ENCODE measurements at regions not wholly inside any gene's neighbourhood (a gene's known extent, or its start where the extent isn't known, plus 50 kb on each side); places are given as distances from the start of the nearest gene placed in this dataset.

- POLR2A ChIA-PET, result no interaction called here
- Histone ChIP-seq H3K4me3 (no peak overlapping the region), H3K79me2 (ENCODE audit: control insufficient read depth, insufficient read depth, low read length) (no peaks in the 10 kb centered on the region), H3K4me2 (ENCODE audit: control insufficient read depth, insufficient read depth) (no peak overlapping the region), H3K9me3 (replicated peaks; ENCODE audit: control insufficient read depth, insufficient read depth, low read length) (no peaks in the 10 kb centered on the region; the same call in 2 of the 3 replicates), H3K27me3 (replicated peaks in 1 of 2; ENCODE audit: control insufficient read depth in 2 of 2, insufficient read depth in 2 of 2, low read length in 1 of 2) (no peaks in the 10 kb centered on the region), H3K36me3 (ENCODE audit: control insufficient read depth in 2 of 2, insufficient read depth in 2 of 2, low read length in 1 of 2) (no peaks in the 10 kb centered on the region), H3K27ac (ENCODE audit: control insufficient read depth, insufficient read depth) (no peak overlapping the region), H3K4me1 (ENCODE audit: control insufficient read depth, insufficient read depth, low read length) (no peaks in the 10 kb centered on the region), H2AFZ (ENCODE audit: control insufficient read depth, low read depth, low read length) (no peak overlapping the region), H3K9ac (ENCODE audit: control insufficient read depth, insufficient read depth, low read length) (no peak overlapping the region), H4K20me1 (ENCODE audit: control insufficient read depth, insufficient read depth) (no peaks in the 10 kb centered on the region)
- SMC1A ChIA-PET (ENCODE audit: uncharacterized antibody, unreplicated experiment), result no interaction called here
- no peak for TF ChIP-seq ZNF622 (IDR thresholded peaks at IDR 0.05)
- no peak for TF ChIP-seq CBFB (IDR thresholded peaks at IDR 0.05; ENCODE audit: low read depth)
- TF ChIP-seq RELB (IDR thresholded peaks at IDR 0.05; ENCODE audit: low read depth), result no peak
- TF ChIP-seq MTA2 (IDR thresholded peaks at IDR 0.05; ENCODE audit: low read depth), result no peak
- TF ChIP-seq KDM1A (IDR thresholded peaks at IDR 0.05; ENCODE audit: borderline replicate concordance), result no peak
- no peak for TF ChIP-seq PAX8 (IDR thresholded peaks at IDR 0.05)
- no peak for TF ChIP-seq ZNF24 (IDR thresholded peaks at IDR 0.05)
- TF ChIP-seq MYB (IDR thresholded peaks at IDR 0.05; ENCODE audit: borderline replicate concordance, low read depth, low read length), result no peak
- no peak for TF ChIP-seq YY1 (IDR thresholded peaks at IDR 0.05; ENCODE audit: low read depth, low read length)
- no peak for TF ChIP-seq ZNF217 (IDR thresholded peaks at IDR 0.05)
- no peak for TF ChIP-seq PAX5 (IDR thresholded peaks at IDR 0.05; ENCODE audit: borderline replicate concordance, low read depth, low read length)
- no peak for TF ChIP-seq ZZZ3 (IDR thresholded peaks at IDR 0.05; ENCODE audit: control insufficient read depth, insufficient read length, low read depth)
- TF ChIP-seq RCOR1 (conservative IDR thresholded peaks at IDR 0.05; ENCODE audit: low read depth, low read length), result no peak
- TF ChIP-seq EED (IDR thresholded peaks at IDR 0.05; ENCODE audit: low read depth), result no peak
- TF ChIP-seq ZSCAN29 (IDR thresholded peaks at IDR 0.05), result no peak
- TF ChIP-seq BHLHE40 (IDR thresholded peaks at IDR 0.05; ENCODE audit: borderline replicate concordance in 1 of 2, low read depth in 2 of 2, low read length in 1 of 2), result no peak
- no peak for TF ChIP-seq ZNF687 (IDR thresholded peaks at IDR 0.05)
- TF ChIP-seq RUNX3 (IDR thresholded peaks at IDR 0.05; ENCODE audit: low read length), result no peak
- TF ChIP-seq NFIC (IDR thresholded peaks at IDR 0.05; ENCODE audit: low read depth, low read length), result no peak
- TF ChIP-seq PML (IDR thresholded peaks at IDR 0.05; ENCODE audit: low read length), result no peak
- CTCF ChIA-PET, result no interaction called here
- no TSS peak for BruUV-seq (replicated peaks)
- RAD21 ChIA-PET (ENCODE audit: unreplicated experiment), result no interaction called here
- intact Hi-C loops (cut with micrococcal nuclease; ENCODE audit: unreplicated experiment), result no loop called here
- in situ Hi-C loops (cut with MboI), result no loop called here
- ATAC-seq (no peak), FAIRE-seq (no peak), DNase-seq (ENCODE audit: low read depth, low spot score) (no peak)
- 100% methylated on average over 1 of the region's 21 CpGs for WGBS (ENCODE audit: insufficient coverage, insufficient replicate concordance, low lambda C conversion rate, missing lambda C conversion rate)
These were observed 54.2 kb upstream of the CLDN24 start for GRCh38 chr4:183376381-183376780.

Data from GM12878 (cell line).